ENCODE measurements at regions not wholly inside any gene's neighbourhood (a gene's known extent, or its start where the extent isn't known, plus 50 kb on each side); places are given as distances from the start of the nearest gene placed in this dataset.

DNA sequence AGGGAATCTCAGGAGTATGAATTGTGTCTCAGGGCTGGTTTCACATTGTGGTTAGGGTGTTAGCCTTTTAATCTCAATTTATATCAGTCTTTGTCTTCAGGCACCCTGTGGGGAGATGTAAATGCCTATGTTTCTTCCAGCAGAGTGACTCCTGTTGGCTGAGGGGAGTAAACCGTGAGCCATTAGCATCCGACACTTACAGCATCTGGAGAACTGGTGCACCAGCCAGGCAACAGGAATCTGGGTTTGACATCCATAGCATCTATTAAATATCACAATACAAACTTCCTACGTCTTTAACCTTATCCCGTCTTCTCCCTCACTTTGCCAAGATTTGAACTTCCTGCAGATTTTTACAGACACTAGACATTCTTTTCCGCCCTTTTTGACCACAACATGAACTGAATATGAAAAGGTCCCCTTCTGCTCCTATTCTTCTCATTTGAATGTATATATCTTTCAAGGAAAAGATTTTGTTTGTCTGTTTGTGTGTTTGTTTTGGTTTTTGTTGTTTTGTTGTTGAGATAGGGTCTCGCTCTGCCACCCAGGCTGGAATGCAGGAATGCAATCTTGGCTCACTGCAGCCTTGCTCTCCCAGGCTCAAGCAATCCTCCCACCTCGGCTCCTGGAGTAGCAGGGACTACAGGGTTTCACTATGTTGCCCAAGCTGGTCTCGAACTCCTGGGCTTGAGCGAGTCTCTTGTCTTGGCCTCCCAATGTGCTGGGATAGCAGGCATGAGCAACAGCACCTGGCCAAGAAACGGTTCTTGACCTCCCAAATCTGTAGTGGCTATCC lies 626.2 kb downstream of the TLR4 start:
- no peak for ATAC-seq
- WGBS, 2 donors (ENCODE audit: low coverage in 1 of 2), result 69 to 87% methylated on average over 5 to 10 of the region's 10 CpGs

GRCh38 chr9:118331622-118332045 lies 627.4 kb downstream of the TLR4 start:
- H3K4me1 ChIP-seq, result no peaks in the 10 kb centered on the region
- H3K36me3 ChIP-seq, result no peaks in the 10 kb centered on the region
- no peak for ATAC-seq
- no peaks in the 10 kb centered on the region for H3K27me3 ChIP-seq
- 36 to 71% methylated on average over 3 to 4 of the region's 5 CpGs for WGBS, 2 donors (ENCODE audit: low coverage in 1 of 2)
- TF ChIP-seq POLR2A (IDR thresholded peaks at IDR 0.05) (no peak), POLR2AphosphoS5 (IDR thresholded peaks at IDR 0.05) (no peak), EP300 (IDR thresholded peaks at IDR 0.05) (no peak), CTCF (IDR thresholded peaks at IDR 0.05) (no peak)
- no peak overlapping the region for H3K4me3 ChIP-seq
- no peak overlapping the region for H3K27ac ChIP-seq
- no peaks in the 10 kb centered on the region for H3K9me3 ChIP-seq

More for the DNA sequence above, 626.2 kb downstream of the TLR4 start:
- Histone ChIP-seq H3K9me3 (no peaks in the 10 kb centered on the region), H3K4me1 (no peaks in the 10 kb centered on the region), H3K4me3 (no peak overlapping the region), H3K27ac (no peak overlapping the region), H3K27me3 (no peaks in the 10 kb centered on the region), H3K36me3 (no peaks in the 10 kb centered on the region)
- TF ChIP-seq EP300 (IDR thresholded peaks at IDR 0.05) (no peak), POLR2AphosphoS5 (IDR thresholded peaks at IDR 0.05) (no peak), POLR2A (IDR thresholded peaks at IDR 0.05) (no peak), CTCF (IDR thresholded peaks at IDR 0.05) (no peak)

DNA sequence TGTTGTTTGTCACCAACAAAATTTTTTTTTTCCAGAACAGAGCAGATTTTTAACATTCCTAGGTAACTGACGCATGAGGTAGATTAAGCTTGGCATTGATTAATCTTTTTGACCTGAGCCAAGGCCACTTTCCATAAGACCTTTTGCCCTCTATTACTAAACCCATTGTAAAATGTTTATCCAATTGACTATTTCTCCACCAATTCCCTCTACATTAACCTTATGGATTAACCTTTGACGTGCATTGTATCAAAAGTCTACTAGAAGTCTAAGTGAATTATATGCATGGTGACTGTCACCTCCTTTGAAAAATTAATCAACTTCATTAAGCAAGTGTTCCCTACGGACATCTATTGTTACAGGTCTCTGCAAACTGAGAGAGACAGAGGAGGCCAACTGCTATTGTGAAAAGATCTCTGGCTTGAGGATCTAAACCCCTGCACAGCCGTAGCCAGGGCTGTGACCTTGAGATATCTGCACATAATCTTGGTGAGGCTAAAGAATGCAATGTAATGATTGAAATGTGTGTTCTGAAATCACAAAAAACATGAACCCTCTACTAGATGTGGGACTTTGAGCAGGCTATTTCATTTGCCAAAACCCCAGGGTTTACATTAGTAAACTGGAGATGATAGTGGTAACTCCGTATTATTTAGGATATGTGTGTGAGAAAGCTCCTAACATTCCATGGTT lies 632.2 kb downstream of the TLR4 start:
- no peak overlapping the region for H3K27ac ChIP-seq
- WGBS, 2 donors (ENCODE audit: low coverage in 1 of 2), result 39 to 53% methylated on average over 5 of the region's 5 CpGs
- H3K4me1 ChIP-seq, result no peaks in the 10 kb centered on the region
- H3K27me3 ChIP-seq, result no peaks in the 10 kb centered on the region
- no peaks in the 10 kb centered on the region for H3K9me3 ChIP-seq
- no peaks in the 10 kb centered on the region for H3K36me3 ChIP-seq
- no peak for TF ChIP-seq EP300 (IDR thresholded peaks at IDR 0.05)
- no peak for TF ChIP-seq POLR2A (IDR thresholded peaks at IDR 0.05)
- no peak for TF ChIP-seq CTCF (IDR thresholded peaks at IDR 0.05)
- TF ChIP-seq POLR2AphosphoS5 (IDR thresholded peaks at IDR 0.05), result no peak
- no peak for ATAC-seq
- H3K4me3 ChIP-seq, result no peak overlapping the region

DNA sequence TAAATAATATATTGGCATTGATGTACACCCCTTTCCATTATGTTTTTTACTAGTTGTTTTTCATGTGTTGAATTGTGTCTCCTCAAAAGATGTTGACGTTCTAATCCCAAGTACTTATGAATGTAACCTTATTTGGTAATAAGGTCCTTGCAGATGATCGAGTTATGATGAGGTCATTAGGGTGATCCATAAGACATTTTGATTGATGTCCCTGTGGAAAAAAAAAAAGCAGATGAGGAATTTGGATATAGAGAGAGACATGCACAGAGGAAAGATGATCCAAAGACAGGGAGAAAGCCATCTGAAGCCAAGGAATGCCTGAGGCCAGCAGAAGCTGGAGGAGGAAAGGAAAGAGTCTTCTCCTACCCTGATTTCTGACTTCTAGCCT lies 632.7 kb downstream of the TLR4 start:
- Histone ChIP-seq H3K36me3 (no peaks in the 10 kb centered on the region), H3K27me3 (no peaks in the 10 kb centered on the region), H3K4me1 (no peaks in the 10 kb centered on the region), H3K9me3 (no peaks in the 10 kb centered on the region), H3K27ac (no peak overlapping the region), H3K4me3 (no peak overlapping the region)
- 45% methylated on average over 2 of the region's 2 CpGs; no CpG with 5 or more reads in 1 of the 2 donors for WGBS, 2 donors (ENCODE audit: low coverage in 1 of 2)
- ATAC-seq, result no peak
- TF ChIP-seq POLR2A (IDR thresholded peaks at IDR 0.05), result no peak
- TF ChIP-seq EP300 (IDR thresholded peaks at IDR 0.05), result no peak
- TF ChIP-seq CTCF (IDR thresholded peaks at IDR 0.05), result no peak
- no peak for TF ChIP-seq POLR2AphosphoS5 (IDR thresholded peaks at IDR 0.05)
